Sigmoid colon (tissue), 4 donors: ENCODE measurements at regions not wholly inside any gene's neighbourhood (a gene's known extent, or its start where the extent isn't known, plus 50 kb on each side); places are given as distances from the start of the nearest gene placed in this dataset.

Source experiments
- CTCF ChIP-seq, 4 experiments: fragments of 450-650 bp in 3 of 4; fragments of 200-600 bp in 1 of 4; IDR thresholded peaks; one replicate each; pipeline ENCODE4 v1.5.1; 2016 to 2019; ENCODE audit warnings: antibody characterized with exemption in 4 of 4, mild to moderate bottlenecking in 3 of 4, moderate library complexity in 2 of 4
- EP300 ChIP-seq, 4 donors: sonication (generic); formaldehyde crosslinking; IDR thresholded peaks; one replicate each; pipeline ENCODE4 v1.6.1; 2017; ENCODE audit warnings: antibody characterized with exemption in 4 of 4

GRCh38 chr2:176873403-176873802, 339.2 kb upstream of the HNRNPA3 start:
- TF ChIP-seq CTCF (IDR thresholded peaks at IDR 0.05) (no peak), EP300 (IDR thresholded peaks at IDR 0.05) (no peak)
